ENCODE measurements at regions not wholly inside any gene's neighbourhood (a gene's known extent, or its start where the extent isn't known, plus 50 kb on each side); places are given as distances from the start of the nearest gene placed in this dataset.

GRCh38 chr4:106478152-106478551 lies 109.6 kb upstream of the GIMD1 start:
- H3K36me3 ChIP-seq (ENCODE audit: insufficient read depth, low read length, poor library complexity, severe bottlenecking): no peaks in the 10 kb centered on the region
- intact Hi-C loops (cut with micrococcal nuclease; ENCODE audit: unreplicated experiment): no loop called here
- H3K9me3 ChIP-seq (ENCODE audit: low read depth, low read length, poor library complexity, severe bottlenecking): no peaks in the 10 kb centered on the region
- ChIA-PET CTCF (no interaction called here), POLR2A (ENCODE audit: low non-redundant PET) (no interaction called here)
- no peaks in the 10 kb centered on the region for H3K27me3 ChIP-seq (replicated peaks; ENCODE audit: insufficient read depth, low read depth, low read length, poor library complexity)
- no peak overlapping the region for H3K27ac ChIP-seq (ENCODE audit: low read depth, low read length, poor library complexity, severe bottlenecking)
- H3K4me1 ChIP-seq (ENCODE audit: insufficient read depth, low read length, poor library complexity, severe bottlenecking): no peaks in the 10 kb centered on the region
- BruUV-seq (replicated peaks): no TSS peak
- H3K4me3 ChIP-seq (ENCODE audit: low read depth, low read length, poor library complexity, severe bottlenecking): no peak overlapping the region
- DNase-seq (ENCODE audit: low spot score): no peak
- no peak for TF ChIP-seq CTCF (conservative IDR thresholded peaks at IDR 0.05; ENCODE audit: low read depth, low read length)
- no peak for TF ChIP-seq EZH2 (IDR thresholded peaks at IDR 0.05; ENCODE audit: borderline replicate concordance, low read depth, low read length, poor library complexity, severe bottlenecking)

GRCh38 chr4:106476741-106477140 lies 108.2 kb upstream of the GIMD1 start:
- H3K4me3 ChIP-seq (ENCODE audit: low read depth, low read length, poor library complexity, severe bottlenecking): no peak overlapping the region
- TF ChIP-seq EZH2 (IDR thresholded peaks at IDR 0.05; ENCODE audit: borderline replicate concordance, low read depth, low read length, poor library complexity, severe bottlenecking) (no peak), CTCF (conservative IDR thresholded peaks at IDR 0.05; ENCODE audit: low read depth, low read length) (no peak)
- H3K4me1 ChIP-seq (ENCODE audit: insufficient read depth, low read length, poor library complexity, severe bottlenecking): no peaks in the 10 kb centered on the region
- no TSS peak for BruUV-seq (replicated peaks)
- no peaks in the 10 kb centered on the region for H3K27me3 ChIP-seq (replicated peaks; ENCODE audit: insufficient read depth, low read depth, low read length, poor library complexity)
- ChIA-PET POLR2A (ENCODE audit: low non-redundant PET) (no interaction called here), CTCF (no interaction called here)
- H3K9me3 ChIP-seq (ENCODE audit: low read depth, low read length, poor library complexity, severe bottlenecking): no peaks in the 10 kb centered on the region
- H3K36me3 ChIP-seq (ENCODE audit: insufficient read depth, low read length, poor library complexity, severe bottlenecking): no peaks in the 10 kb centered on the region
- H3K27ac ChIP-seq (ENCODE audit: low read depth, low read length, poor library complexity, severe bottlenecking): no peak overlapping the region
- DNase-seq (ENCODE audit: low spot score): no peak
- intact Hi-C loops (cut with micrococcal nuclease; ENCODE audit: unreplicated experiment): no loop called here

GRCh38 chr4:106473515-106473914 lies 104.9 kb upstream of the GIMD1 start:
- intact Hi-C loops (cut with micrococcal nuclease; ENCODE audit: unreplicated experiment): no loop called here
- H3K4me3 ChIP-seq (ENCODE audit: low read depth, low read length, poor library complexity, severe bottlenecking): no peak overlapping the region
- no peaks in the 10 kb centered on the region for H3K4me1 ChIP-seq (ENCODE audit: insufficient read depth, low read length, poor library complexity, severe bottlenecking)
- H3K27ac ChIP-seq (ENCODE audit: low read depth, low read length, poor library complexity, severe bottlenecking): no peak overlapping the region
- no peaks in the 10 kb centered on the region for H3K27me3 ChIP-seq (replicated peaks; ENCODE audit: insufficient read depth, low read depth, low read length, poor library complexity)
- H3K9me3 ChIP-seq (ENCODE audit: low read depth, low read length, poor library complexity, severe bottlenecking): no peaks in the 10 kb centered on the region
- ChIA-PET CTCF (no interaction called here), POLR2A (ENCODE audit: low non-redundant PET) (no interaction called here)
- TF ChIP-seq CTCF (conservative IDR thresholded peaks at IDR 0.05; ENCODE audit: low read depth, low read length): no peak
- TF ChIP-seq EZH2 (IDR thresholded peaks at IDR 0.05; ENCODE audit: borderline replicate concordance, low read depth, low read length, poor library complexity, severe bottlenecking): no peak
- no peaks in the 10 kb centered on the region for H3K36me3 ChIP-seq (ENCODE audit: insufficient read depth, low read length, poor library complexity, severe bottlenecking)
- BruUV-seq (replicated peaks): no TSS peak
- DNase-seq (ENCODE audit: low spot score): no peak
